PC-9 (cell line): ENCODE measurements at regions not wholly inside any gene's neighbourhood (a gene's known extent, or its start where the extent isn't known, plus 50 kb on each side); places are given as distances from the start of the nearest gene placed in this dataset.

ENCODE experiments used
- EZH2 ChIP-seq: fragments of 200-600 bp; sonication (generic); IDR thresholded peaks from 2 replicates; pipeline ENCODE4 v1.8.0; 2017; ENCODE audit warnings: antibody characterized with exemption, low read depth
- TF ChIP-seq, protein P1 (sequence below): fragments of 200-600 bp; sonication (generic); conservative IDR thresholded peaks from 2 replicates; pipeline ENCODE4 v1.6.1; 2017; ENCODE audit warnings: mixed run types, antibody characterized with exemption, mild to moderate bottlenecking, moderate library complexity

DNA sequence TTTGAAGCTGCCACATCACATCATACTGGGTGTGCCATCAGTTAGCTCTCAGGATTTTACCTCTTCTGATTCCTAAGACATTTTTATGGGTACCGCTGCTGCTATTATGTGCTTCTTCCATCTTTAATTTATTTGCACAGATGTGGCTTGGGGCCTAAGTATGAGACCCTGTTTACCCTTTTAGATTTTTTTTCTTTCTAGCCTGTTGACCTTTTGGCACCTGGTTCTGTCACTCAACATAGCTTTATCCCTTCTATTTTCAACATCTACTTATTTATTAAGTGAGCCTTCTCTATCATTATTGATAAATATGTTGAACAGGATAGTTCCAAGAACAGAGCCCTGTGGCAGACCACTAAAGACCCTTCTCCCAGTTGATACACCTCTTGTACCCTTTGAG, 57.0 kb downstream of the TET3 start:
- TF ChIP-seq EZH2, result no peak
- TF ChIP-seq, protein P1, sequence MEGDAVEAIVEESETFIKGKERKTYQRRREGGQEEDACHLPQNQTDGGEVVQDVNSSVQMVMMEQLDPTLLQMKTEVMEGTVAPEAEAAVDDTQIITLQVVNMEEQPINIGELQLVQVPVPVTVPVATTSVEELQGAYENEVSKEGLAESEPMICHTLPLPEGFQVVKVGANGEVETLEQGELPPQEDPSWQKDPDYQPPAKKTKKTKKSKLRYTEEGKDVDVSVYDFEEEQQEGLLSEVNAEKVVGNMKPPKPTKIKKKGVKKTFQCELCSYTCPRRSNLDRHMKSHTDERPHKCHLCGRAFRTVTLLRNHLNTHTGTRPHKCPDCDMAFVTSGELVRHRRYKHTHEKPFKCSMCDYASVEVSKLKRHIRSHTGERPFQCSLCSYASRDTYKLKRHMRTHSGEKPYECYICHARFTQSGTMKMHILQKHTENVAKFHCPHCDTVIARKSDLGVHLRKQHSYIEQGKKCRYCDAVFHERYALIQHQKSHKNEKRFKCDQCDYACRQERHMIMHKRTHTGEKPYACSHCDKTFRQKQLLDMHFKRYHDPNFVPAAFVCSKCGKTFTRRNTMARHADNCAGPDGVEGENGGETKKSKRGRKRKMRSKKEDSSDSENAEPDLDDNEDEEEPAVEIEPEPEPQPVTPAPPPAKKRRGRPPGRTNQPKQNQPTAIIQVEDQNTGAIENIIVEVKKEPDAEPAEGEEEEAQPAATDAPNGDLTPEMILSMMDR, result no peak
